ENCODE measurements at regions not wholly inside any gene's neighbourhood (a gene's known extent, or its start where the extent isn't known, plus 50 kb on each side); places are given as distances from the start of the nearest gene placed in this dataset.

GRCh38 chr11:33509632-33510031, 191.0 kb downstream of the C11orf91 start:
- intact Hi-C loops (cut with DNase I; ENCODE audit: low total_unique reads), result no loop called here
- no peak overlapping the region for H3K4me3 ChIP-seq
- no peaks in the 10 kb centered on the region for H3K27me3 ChIP-seq
- no peak for DNase-seq
- H3K9me3 ChIP-seq, result no peaks in the 10 kb centered on the region
- no peak overlapping the region for H3K27ac ChIP-seq
- H3K36me3 ChIP-seq, result no peaks in the 10 kb centered on the region
- no peaks in the 10 kb centered on the region for H3K4me1 ChIP-seq
- TF ChIP-seq CTCF (IDR thresholded peaks at IDR 0.05) (no peak), POLR2A (IDR thresholded peaks at IDR 0.05) (no peak)

GRCh38 chr11:33507967-33508366, 192.7 kb downstream of the C11orf91 start:
- H3K27me3 ChIP-seq, result no peaks in the 10 kb centered on the region
- intact Hi-C loops (cut with DNase I; ENCODE audit: low total_unique reads), result no loop called here
- H3K4me3 ChIP-seq, result no peak overlapping the region
- H3K9me3 ChIP-seq, result no peaks in the 10 kb centered on the region
- no peaks in the 10 kb centered on the region for H3K36me3 ChIP-seq
- TF ChIP-seq CTCF (IDR thresholded peaks at IDR 0.05), result no peak
- no peak for TF ChIP-seq POLR2A (IDR thresholded peaks at IDR 0.05)
- no peaks in the 10 kb centered on the region for H3K4me1 ChIP-seq
- no peak overlapping the region for H3K27ac ChIP-seq
- no peak for DNase-seq

DNA sequence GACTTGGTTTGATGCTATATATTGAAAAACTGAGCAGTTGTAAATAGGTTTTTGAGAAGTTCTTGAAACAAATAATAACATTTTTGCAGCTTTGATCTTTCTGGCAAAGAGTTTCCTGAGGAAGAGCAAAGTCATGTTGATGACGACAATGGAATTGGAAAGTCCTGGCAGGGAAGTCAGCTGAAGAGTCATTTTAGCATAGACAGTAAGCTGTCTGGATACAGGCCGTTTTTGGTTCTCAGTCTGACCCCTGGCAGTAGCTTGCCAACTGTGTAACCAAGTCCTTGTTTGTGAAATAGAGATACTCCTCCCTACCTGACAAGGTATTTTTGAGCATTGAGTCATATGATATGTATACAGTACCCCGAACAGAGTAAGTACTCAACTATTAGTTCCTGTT, 193.3 kb downstream of the C11orf91 start:
- Histone ChIP-seq H3K27me3 (no peaks in the 10 kb centered on the region), H3K4me1 (no peaks in the 10 kb centered on the region), H3K4me3 (no peak overlapping the region), H3K9me3 (no peaks in the 10 kb centered on the region), H3K36me3 (no peaks in the 10 kb centered on the region), H3K27ac (no peak overlapping the region)
- TF ChIP-seq POLR2A (IDR thresholded peaks at IDR 0.05) (no peak), CTCF (IDR thresholded peaks at IDR 0.05) (no peak)
- intact Hi-C loops (cut with DNase I; ENCODE audit: low total_unique reads), result no loop called here
- DNase-seq, result no peak

DNA sequence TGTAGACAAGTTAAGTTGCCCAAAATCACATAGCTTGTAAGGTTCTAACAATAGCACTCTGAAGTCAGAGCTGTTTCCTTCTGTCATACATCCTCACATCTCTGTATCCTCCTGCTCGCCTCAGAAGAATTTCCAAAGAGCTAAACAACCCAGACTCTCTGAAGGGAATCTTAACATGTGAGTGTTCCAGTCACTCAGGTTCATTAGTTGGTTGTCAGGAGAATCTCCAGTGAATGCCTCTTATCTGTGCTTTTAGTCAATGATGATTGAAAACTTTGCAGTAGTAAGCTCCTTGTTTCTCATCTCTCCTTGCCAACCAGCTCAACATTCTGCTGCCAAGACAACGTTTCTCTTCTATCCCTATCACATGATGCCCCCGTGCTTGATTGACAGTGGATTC, 195.5 kb downstream of the C11orf91 start:
- H3K27ac ChIP-seq, result no peak overlapping the region
- no peak overlapping the region for H3K4me3 ChIP-seq
- intact Hi-C loops (cut with DNase I; ENCODE audit: low total_unique reads), result no loop called here
- H3K4me1 ChIP-seq, result no peaks in the 10 kb centered on the region
- no peaks in the 10 kb centered on the region for H3K9me3 ChIP-seq
- TF ChIP-seq CTCF (IDR thresholded peaks at IDR 0.05) (no peak), POLR2A (IDR thresholded peaks at IDR 0.05) (no peak)
- no peaks in the 10 kb centered on the region for H3K36me3 ChIP-seq
- no peak for DNase-seq
- H3K27me3 ChIP-seq, result no peaks in the 10 kb centered on the region

- H3K27ac ChIP-seq, result no peak overlapping the region
- H3K27me3 ChIP-seq, result no peaks in the 10 kb centered on the region
- intact Hi-C loops (cut with DNase I; ENCODE audit: low total_unique reads), result no loop called here
- no peak overlapping the region for H3K4me3 ChIP-seq
- H3K36me3 ChIP-seq, result no peaks in the 10 kb centered on the region
- TF ChIP-seq POLR2A (IDR thresholded peaks at IDR 0.05), result no peak
- TF ChIP-seq CTCF (IDR thresholded peaks at IDR 0.05), result no peak
- H3K9me3 ChIP-seq, result no peaks in the 10 kb centered on the region
- DNase-seq, result no peak
- H3K4me1 ChIP-seq, result no peaks in the 10 kb centered on the region
These were observed 199.7 kb downstream of the C11orf91 start for GRCh38 chr11:33500861-33501479.

Measured in uterus (tissue), 3 donors.